ENCODE measurements at regions not wholly inside any gene's neighbourhood (a gene's known extent, or its start where the extent isn't known, plus 50 kb on each side); places are given as distances from the start of the nearest gene placed in this dataset.

- Mint-ChIP-seq H3K27me3 (ENCODE audit: unreplicated experiment) (no peaks in the 10 kb centered on the region), H3K4me3 (ENCODE audit: unreplicated experiment) (no peak overlapping the region), H3K9me3 (ENCODE audit: unreplicated experiment) (peaks cover 35% of the 10 kb centered on the region), H3K4me1 (ENCODE audit: unreplicated experiment) (peaks cover 30% of the 10 kb centered on the region), H3K27ac (ENCODE audit: unreplicated experiment) (peak overlapping the region; percentile 82), H3K36me3 (ENCODE audit: unreplicated experiment) (peaks cover 20% of the 10 kb centered on the region)
- no peak for TF ChIP-seq CTCF (IDR thresholded peaks at IDR 0.05)
- no peak for DNase-seq (ENCODE audit: extremely low spot score, unreplicated experiment)
Observed at GRCh38 chr6:113291751-113292445, 565.2 kb upstream of the MARCKS start.

GRCh38 chr6:113292646-113293422 is 564.3 kb upstream of the MARCKS start:
- no peak for TF ChIP-seq CTCF (IDR thresholded peaks at IDR 0.05)
- Mint-ChIP-seq H3K9me3 (ENCODE audit: unreplicated experiment) (peaks cover 26% of the 10 kb centered on the region), H3K27me3 (ENCODE audit: unreplicated experiment) (no peaks in the 10 kb centered on the region), H3K4me1 (ENCODE audit: unreplicated experiment) (peaks cover 30% of the 10 kb centered on the region), H3K36me3 (ENCODE audit: unreplicated experiment) (peaks cover 13% of the 10 kb centered on the region), H3K27ac (ENCODE audit: unreplicated experiment) (peak overlapping the region; percentile 82), H3K4me3 (ENCODE audit: unreplicated experiment) (no peak overlapping the region)
- no peak for DNase-seq (ENCODE audit: extremely low spot score, unreplicated experiment)

DNA sequence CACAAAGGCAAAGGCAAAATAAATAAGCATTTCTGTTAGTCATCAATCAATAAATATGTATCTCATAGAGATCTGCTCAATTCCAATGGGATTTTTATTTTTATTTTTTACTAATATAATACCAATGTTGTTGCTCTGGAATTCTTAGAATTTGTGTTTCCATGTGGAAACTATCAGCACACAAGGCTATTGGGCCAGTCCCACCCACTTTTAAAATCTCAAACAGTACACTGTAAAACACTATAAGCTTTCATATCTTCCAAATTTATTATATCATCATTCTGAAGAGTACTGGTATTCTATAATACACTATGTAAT is 563.8 kb upstream of the MARCKS start:
- no peaks in the 10 kb centered on the region for H3K27me3 Mint-ChIP-seq (ENCODE audit: unreplicated experiment)
- H3K27ac Mint-ChIP-seq (ENCODE audit: unreplicated experiment) = peak overlapping the region; percentile 82
- peaks cover 28% of the 10 kb centered on the region for H3K4me1 Mint-ChIP-seq (ENCODE audit: unreplicated experiment)

GRCh38 chr6:113299531-113299930 is 557.6 kb upstream of the MARCKS start:
- Mint-ChIP-seq H3K27ac (ENCODE audit: unreplicated experiment) (peak overlapping the region; percentile 42), H3K36me3 (ENCODE audit: unreplicated experiment) (peaks cover 8% of the 10 kb centered on the region), H3K27me3 (ENCODE audit: unreplicated experiment) (no peaks in the 10 kb centered on the region), H3K4me1 (ENCODE audit: unreplicated experiment) (peaks cover 29% of the 10 kb centered on the region), H3K4me3 (ENCODE audit: unreplicated experiment) (no peak overlapping the region), H3K9me3 (ENCODE audit: unreplicated experiment) (peaks cover 23% of the 10 kb centered on the region)
- TF ChIP-seq CTCF (IDR thresholded peaks at IDR 0.05) = no peak
- no peak for DNase-seq (ENCODE audit: extremely low spot score, unreplicated experiment)

More for the DNA sequence above, 563.8 kb upstream of the MARCKS start:
- TF ChIP-seq CTCF (IDR thresholded peaks at IDR 0.05) = no peak
- Mint-ChIP-seq H3K36me3 (ENCODE audit: unreplicated experiment) (peaks cover 13% of the 10 kb centered on the region), H3K9me3 (ENCODE audit: unreplicated experiment) (peaks cover 22% of the 10 kb centered on the region), H3K4me3 (ENCODE audit: unreplicated experiment) (no peak overlapping the region)
- no peak for DNase-seq (ENCODE audit: extremely low spot score, unreplicated experiment)

GRCh38 chr6:113301651-113302050 is 555.5 kb upstream of the MARCKS start:
- no peak for TF ChIP-seq CTCF (IDR thresholded peaks at IDR 0.05)
- DNase-seq (ENCODE audit: extremely low spot score, unreplicated experiment) = no peak
- Mint-ChIP-seq H3K4me1 (ENCODE audit: unreplicated experiment) (peaks cover 42% of the 10 kb centered on the region), H3K9me3 (ENCODE audit: unreplicated experiment) (peaks cover 6% of the 10 kb centered on the region), H3K27ac (ENCODE audit: unreplicated experiment) (peak overlapping the region; percentile 69), H3K4me3 (ENCODE audit: unreplicated experiment) (no peak overlapping the region), H3K27me3 (ENCODE audit: unreplicated experiment) (no peaks in the 10 kb centered on the region), H3K36me3 (ENCODE audit: unreplicated experiment) (no peaks in the 10 kb centered on the region)

Measured in osteocyte (in vitro differentiated cells).